Activated naive CD4-positive, alpha-beta T cell treated with anti-CD3 and anti-CD28 coated beads for 36 hours (primary cell): ENCODE measurements at regions not wholly inside any gene's neighbourhood (a gene's known extent, or its start where the extent isn't known, plus 50 kb on each side); places are given as distances from the start of the nearest gene placed in this dataset.
"Not testable (repeated sequence)": the region's sequence is repeated elsewhere in the genome, so short reads cannot be mapped to it uniquely, and the experiment has no call there.

Experiments used
- CTCF ChIA-PET: fragments of 350-600 bp; sonication (Branson Sonifier 250); formaldehyde crosslinking; loops from one replicate; lab custom pipeline; 2021; ENCODE audit warnings: antibody characterized with exemption; lab: Charles Lee
- DNase-seq: peaks from one replicate; pipeline ENCODE4 v3.0.0-alpha.2; 2020
- H3K27ac Mint-ChIP-seq: one replicate; pipeline ENCODE4 v1.8.0; 2021; ENCODE audit warnings: mild to moderate bottlenecking, mixed read lengths
- H3K27me3 Mint-ChIP-seq: one replicate; pipeline ENCODE4 v1.8.0; 2021; ENCODE audit warnings: low read depth, mixed read lengths
- H3K36me3 Mint-ChIP-seq: one replicate; pipeline ENCODE4 v1.8.0; 2021; ENCODE audit warnings: low read depth, mixed read lengths
- H3K4me1 Mint-ChIP-seq: one replicate; pipeline ENCODE4 v1.8.0; 2021; ENCODE audit warnings: low read depth, mixed read lengths
- H3K4me3 Mint-ChIP-seq: one replicate; pipeline ENCODE4 v1.8.0; 2021; ENCODE audit warnings: mild to moderate bottlenecking, moderate library complexity, mixed read lengths
- H3K9me3 Mint-ChIP-seq: one replicate; pipeline ENCODE4 v1.8.0; 2021; ENCODE audit warnings: mixed read lengths
- intact Hi-C: fragments of 100-400 bp; cut with micrococcal nuclease; formaldehyde crosslinking; loops from one replicate; pipeline ENCODE4 v1.15.1; 2023

DNA sequence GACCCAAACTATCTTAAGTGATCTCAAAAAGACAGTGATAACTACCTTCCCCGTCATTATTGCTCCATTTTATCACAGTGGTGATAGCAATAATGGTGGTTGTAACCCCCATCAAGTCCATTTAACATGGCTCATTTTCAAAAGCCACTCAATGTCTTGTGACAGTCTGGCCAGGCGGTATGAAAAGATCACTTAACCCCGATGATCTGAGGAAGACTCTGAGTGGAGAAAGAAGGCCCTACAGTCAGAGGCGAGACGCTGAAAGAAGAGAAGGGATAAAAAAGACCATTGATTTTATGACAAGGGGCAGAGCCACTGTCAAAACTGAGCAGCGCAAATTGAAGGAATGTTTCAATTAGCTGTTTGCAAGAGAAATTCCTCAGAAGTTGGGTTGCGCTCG lies 417.2 kb upstream of the PBX1 start:
- intact Hi-C loops: no loop called here
- Mint-ChIP-seq H3K4me3 (no peak overlapping the region), H3K27ac (no peak overlapping the region), H3K4me1 (no peaks in the 10 kb centered on the region), H3K36me3 (no peaks in the 10 kb centered on the region), H3K27me3 (no peaks in the 10 kb centered on the region), H3K9me3 (no peaks in the 10 kb centered on the region)
- no peak for DNase-seq
- CTCF ChIA-PET: no interaction called here

DNA sequence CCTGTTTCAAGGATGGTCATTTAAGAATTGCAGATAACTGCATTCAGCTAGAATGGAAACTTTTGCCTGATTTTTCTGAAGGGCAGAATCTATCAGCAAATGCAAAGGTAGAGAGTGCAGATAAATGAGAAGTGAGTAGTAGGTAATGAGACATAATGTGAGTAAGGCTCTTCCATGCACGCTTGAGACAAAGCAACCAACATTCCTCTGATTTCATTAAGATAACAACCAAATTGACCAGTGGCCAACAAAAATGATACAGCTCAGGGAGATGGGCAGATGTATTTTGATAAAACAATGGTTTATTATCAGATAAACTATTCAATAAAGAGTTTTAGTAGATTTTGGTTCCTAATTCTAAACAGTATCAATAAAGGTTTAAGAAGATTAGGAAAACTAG lies 404.4 kb upstream of the PBX1 start:
- Mint-ChIP-seq H3K27ac (no peak overlapping the region), H3K36me3 (no peaks in the 10 kb centered on the region), H3K27me3 (no peaks in the 10 kb centered on the region), H3K9me3 (peaks cover 6% of the 10 kb centered on the region), H3K4me3 (no peak overlapping the region), H3K4me1 (no peaks in the 10 kb centered on the region)
- intact Hi-C loops: no loop called here
- DNase-seq: no peak
- CTCF ChIA-PET: no interaction called here

DNA sequence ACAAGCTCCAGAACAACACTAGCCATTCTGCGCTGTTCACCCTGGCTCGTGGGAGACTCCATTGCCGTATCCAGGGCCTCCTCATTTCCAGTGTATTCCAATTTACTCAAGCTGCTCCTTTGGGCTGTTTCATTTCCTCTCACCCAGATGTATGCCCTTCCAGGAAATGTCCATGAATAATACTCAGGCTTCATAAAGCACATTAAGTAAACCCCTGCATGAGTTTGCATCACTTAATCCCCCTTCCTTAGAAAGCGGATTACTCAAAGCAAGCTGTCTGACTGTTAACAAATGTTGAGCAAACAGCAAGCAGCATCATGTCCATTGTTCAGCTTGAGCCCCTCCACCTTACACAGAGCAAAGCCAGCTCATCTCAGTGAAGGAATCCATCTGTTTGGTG lies 403.6 kb upstream of the PBX1 start:
- DNase-seq: no peak
- intact Hi-C loops: no loop called here
- no peaks in the 10 kb centered on the region for H3K36me3 Mint-ChIP-seq
- no peaks in the 10 kb centered on the region for H3K4me1 Mint-ChIP-seq
- no peak overlapping the region for H3K27ac Mint-ChIP-seq
- H3K4me3 Mint-ChIP-seq: no peak overlapping the region
- CTCF ChIA-PET: no interaction called here
- H3K27me3 Mint-ChIP-seq: no peaks in the 10 kb centered on the region
- peaks cover 6% of the 10 kb centered on the region for H3K9me3 Mint-ChIP-seq

DNA sequence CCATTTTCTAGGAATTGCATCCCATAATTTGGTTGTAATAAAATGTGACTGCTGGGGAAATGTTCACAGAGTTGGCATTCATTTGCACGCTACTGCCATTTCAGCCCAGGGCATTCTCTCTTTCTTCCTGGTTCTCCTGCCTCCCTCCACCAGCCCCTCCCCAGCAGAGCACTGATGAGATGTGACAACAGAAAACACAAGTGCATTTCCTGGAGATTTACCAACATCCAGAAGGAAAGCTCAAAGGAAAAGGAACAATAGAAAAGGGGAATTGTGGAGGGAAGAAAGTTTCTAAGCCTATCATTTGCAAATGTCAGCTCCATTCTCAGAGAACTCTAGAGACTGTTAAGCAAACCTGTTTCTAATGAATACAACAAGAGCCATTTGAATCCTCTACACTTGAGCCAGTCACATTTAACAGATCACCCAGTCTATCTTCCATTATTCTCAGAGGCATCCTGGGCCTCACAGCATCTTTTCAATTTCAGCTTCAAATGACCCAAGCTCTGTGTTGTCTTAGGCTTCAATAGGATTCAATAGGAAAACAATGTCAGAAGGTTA lies 395.6 kb upstream of the PBX1 start:
- Mint-ChIP-seq H3K4me3 (no peak overlapping the region), H3K9me3 (peaks cover 8% of the 10 kb centered on the region), H3K27ac (no peak overlapping the region), H3K27me3 (no peaks in the 10 kb centered on the region), H3K36me3 (no peaks in the 10 kb centered on the region), H3K4me1 (no peaks in the 10 kb centered on the region)
- CTCF ChIA-PET: no interaction called here
- no peak for DNase-seq
- intact Hi-C loops: no loop called here

- Mint-ChIP-seq H3K4me3 (no peak overlapping the region), H3K27ac (no peak overlapping the region), H3K36me3 (no peaks in the 10 kb centered on the region), H3K27me3 (no peaks in the 10 kb centered on the region), H3K9me3 (peaks cover 17% of the 10 kb centered on the region), H3K4me1 (no peaks in the 10 kb centered on the region)
- intact Hi-C loops: no loop called here
- DNase-seq: no peak
- CTCF ChIA-PET: no interaction called here
Measured at GRCh38 chr1:164165466-164165865, 393.5 kb upstream of the PBX1 start.

DNA sequence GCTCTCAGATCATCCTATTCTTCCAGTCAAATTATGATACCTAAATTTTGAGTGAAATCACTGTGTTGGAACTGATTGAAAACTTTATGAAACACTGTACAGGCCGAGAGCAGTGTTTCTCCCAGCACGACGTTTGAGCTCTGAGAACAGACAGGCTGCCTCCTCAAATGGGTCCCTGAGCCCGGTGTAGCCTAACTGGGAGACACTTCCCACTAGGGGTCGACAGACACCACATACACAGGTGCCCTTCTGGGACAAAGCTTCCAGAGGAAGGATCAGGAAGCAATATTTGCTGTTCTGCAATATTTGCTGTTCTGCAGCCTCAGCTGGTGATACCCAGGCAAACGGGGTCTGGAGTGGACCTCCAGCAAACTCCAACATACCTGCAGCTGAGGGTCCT lies 392.5 kb upstream of the PBX1 start:
- H3K27ac Mint-ChIP-seq, H3K4me1 Mint-ChIP-seq, CTCF ChIA-PET: not testable (repeated sequence)

GRCh38 chr1:164177118-164177517 lies 381.9 kb upstream of the PBX1 start:
- no peak for DNase-seq
- Mint-ChIP-seq H3K4me1 (no peaks in the 10 kb centered on the region), H3K36me3 (no peaks in the 10 kb centered on the region), H3K4me3 (no peak overlapping the region), H3K9me3 (peaks cover 26% of the 10 kb centered on the region), H3K27ac (no peak overlapping the region), H3K27me3 (no peaks in the 10 kb centered on the region)
- CTCF ChIA-PET: no interaction called here
- intact Hi-C loops: no loop called here

More for the DNA sequence above, 392.5 kb upstream of the PBX1 start:
- H3K36me3 Mint-ChIP-seq, H3K27me3 Mint-ChIP-seq, intact Hi-C loops, DNase-seq, H3K4me3 Mint-ChIP-seq: not testable (repeated sequence)
- peaks cover 22% of the 10 kb centered on the region for H3K9me3 Mint-ChIP-seq

DNA sequence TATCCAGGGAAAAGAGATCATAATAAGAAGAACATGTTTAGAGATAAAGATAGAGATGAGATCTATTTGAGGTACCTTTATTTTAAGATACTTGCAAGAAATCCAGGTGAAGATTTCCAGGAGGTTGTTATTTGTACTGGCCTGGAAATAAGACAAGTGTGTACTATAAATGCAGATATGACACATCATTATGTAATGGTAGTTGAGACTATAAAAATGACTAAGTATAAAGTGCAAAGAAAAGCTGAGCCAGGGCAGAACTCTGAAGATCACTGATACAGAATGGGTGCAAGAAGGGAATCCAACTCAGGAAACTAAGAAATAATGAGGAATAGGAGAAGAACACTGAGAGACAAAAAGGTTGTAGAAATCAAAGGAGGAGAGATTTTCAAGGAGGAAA lies 378.2 kb upstream of the PBX1 start:
- no peak overlapping the region for H3K4me3 Mint-ChIP-seq
- no peaks in the 10 kb centered on the region for H3K36me3 Mint-ChIP-seq
- no peak for DNase-seq
- no peaks in the 10 kb centered on the region for H3K27me3 Mint-ChIP-seq
- intact Hi-C loops: no loop called here
- H3K27ac Mint-ChIP-seq: no peak overlapping the region
- H3K9me3 Mint-ChIP-seq: peaks cover 20% of the 10 kb centered on the region
- CTCF ChIA-PET: no interaction called here
- no peaks in the 10 kb centered on the region for H3K4me1 Mint-ChIP-seq

DNA sequence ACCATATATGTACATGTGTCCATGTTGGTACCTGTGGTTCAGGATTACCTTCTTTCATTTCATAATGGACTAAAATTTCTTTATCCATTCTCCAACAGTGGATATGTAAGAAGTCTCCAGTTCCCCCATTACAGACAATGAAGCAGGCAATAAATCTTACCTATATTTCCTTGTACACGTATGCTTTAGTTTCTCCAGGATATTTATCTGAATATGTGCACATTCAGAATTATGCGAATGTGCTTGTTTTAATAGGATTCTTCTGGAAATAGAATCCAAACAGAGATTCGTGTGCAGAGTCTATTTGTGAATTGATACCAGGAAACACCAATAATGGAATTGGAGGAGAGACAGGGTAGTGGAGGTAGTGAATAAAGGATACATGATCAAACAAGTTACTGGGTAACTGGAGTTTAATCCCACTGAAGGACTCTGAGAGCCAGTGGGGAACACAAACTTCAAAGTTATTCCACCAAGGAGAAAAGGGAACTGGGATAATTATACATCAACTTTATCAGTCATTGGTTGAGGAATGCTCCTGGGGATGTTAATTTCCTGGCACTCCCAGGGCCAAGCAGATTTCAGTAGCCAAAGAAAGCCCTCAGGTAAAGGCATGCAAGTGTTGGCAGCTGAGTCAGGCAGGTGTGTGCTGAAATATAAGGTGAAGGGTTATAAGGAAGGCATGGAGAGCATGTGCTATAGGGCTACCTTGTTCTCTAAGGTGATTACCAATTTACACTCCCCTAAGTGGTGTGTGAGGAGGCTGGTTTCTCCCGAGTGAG lies 374.9 kb upstream of the PBX1 start:
- CTCF ChIA-PET: no interaction called here
- Mint-ChIP-seq H3K4me1 (no peaks in the 10 kb centered on the region), H3K9me3 (peaks cover 13% of the 10 kb centered on the region), H3K4me3 (no peak overlapping the region), H3K27me3 (no peaks in the 10 kb centered on the region), H3K36me3 (no peaks in the 10 kb centered on the region), H3K27ac (no peak overlapping the region)
- intact Hi-C loops: no loop called here
- no peak for DNase-seq

GRCh38 chr1:164186881-164187280 lies 372.1 kb upstream of the PBX1 start:
- Mint-ChIP-seq H3K27ac (no peak overlapping the region), H3K27me3 (no peaks in the 10 kb centered on the region), H3K4me1 (no peaks in the 10 kb centered on the region), H3K36me3 (no peaks in the 10 kb centered on the region), H3K9me3 (peaks cover 4% of the 10 kb centered on the region), H3K4me3 (no peak overlapping the region)
- intact Hi-C loops: no loop called here
- no peak for DNase-seq
- CTCF ChIA-PET: no interaction called here

DNA sequence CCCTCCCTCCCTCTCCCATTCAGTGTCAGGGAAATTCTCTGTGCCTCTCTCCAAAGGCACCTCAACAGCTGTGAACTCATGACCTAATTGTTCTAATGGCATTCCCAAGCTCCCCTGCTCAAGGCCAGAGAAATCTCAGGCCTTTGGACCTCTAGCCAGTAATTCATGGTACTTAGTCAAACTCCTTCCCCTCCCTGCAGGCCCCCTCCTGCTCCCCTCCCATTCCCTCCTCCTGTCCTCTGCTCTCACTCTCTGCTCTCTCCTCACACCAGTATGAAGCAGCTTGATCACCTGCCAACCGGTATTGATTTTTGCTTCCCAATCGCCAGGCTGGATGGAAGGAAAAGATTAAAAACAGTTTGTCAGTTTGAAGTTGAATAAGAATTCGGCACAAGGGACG lies 370.5 kb upstream of the PBX1 start:
- H3K9me3 Mint-ChIP-seq: peaks cover 2% of the 10 kb centered on the region
- CTCF ChIA-PET: no interaction called here
- H3K36me3 Mint-ChIP-seq: no peaks in the 10 kb centered on the region
- no peaks in the 10 kb centered on the region for H3K27me3 Mint-ChIP-seq
- no peak overlapping the region for H3K27ac Mint-ChIP-seq
- intact Hi-C loops: no loop called here
- H3K4me1 Mint-ChIP-seq: no peaks in the 10 kb centered on the region
- DNase-seq: no peak
- no peak overlapping the region for H3K4me3 Mint-ChIP-seq

DNA sequence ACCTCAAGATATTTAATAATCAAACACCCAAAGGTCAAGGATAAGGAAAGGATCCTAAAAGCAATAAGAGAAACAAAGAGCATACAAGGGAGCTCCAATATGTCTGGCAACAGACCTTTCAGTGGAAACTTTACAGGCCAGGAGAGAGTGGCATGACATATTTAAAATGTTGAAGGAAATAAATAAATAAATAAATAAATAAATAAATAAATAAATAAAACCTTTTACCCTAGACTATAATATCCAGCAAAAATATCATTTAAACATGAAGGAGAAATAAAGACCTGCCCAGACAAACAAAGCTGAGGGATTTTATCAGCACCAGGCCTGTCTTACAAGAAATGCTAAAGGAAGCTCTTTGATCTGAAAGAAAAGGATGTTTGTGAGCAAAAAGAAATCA lies 367.8 kb upstream of the PBX1 start:
- H3K4me3 Mint-ChIP-seq: no peak overlapping the region
- H3K9me3 Mint-ChIP-seq: peaks cover 6% of the 10 kb centered on the region
- DNase-seq: no peak
- H3K4me1 Mint-ChIP-seq: no peaks in the 10 kb centered on the region
- no peaks in the 10 kb centered on the region for H3K27me3 Mint-ChIP-seq
- intact Hi-C loops: no loop called here
- no peaks in the 10 kb centered on the region for H3K36me3 Mint-ChIP-seq
- CTCF ChIA-PET: no interaction called here
- H3K27ac Mint-ChIP-seq: no peak overlapping the region

GRCh38 chr1:164210211-164210739 lies 348.7 kb upstream of the PBX1 start:
- intact Hi-C loops: no loop called here
- no peak overlapping the region for H3K4me3 Mint-ChIP-seq
- H3K27me3 Mint-ChIP-seq: no peaks in the 10 kb centered on the region
- no peak for DNase-seq
- CTCF ChIA-PET: no interaction called here
- H3K27ac Mint-ChIP-seq: no peak overlapping the region
- H3K4me1 Mint-ChIP-seq: no peaks in the 10 kb centered on the region
- no peaks in the 10 kb centered on the region for H3K9me3 Mint-ChIP-seq
- no peaks in the 10 kb centered on the region for H3K36me3 Mint-ChIP-seq
